SK-N-SH (cell line): ENCODE measurements at regions not wholly inside any gene's neighbourhood (a gene's known extent, or its start where the extent isn't known, plus 50 kb on each side); places are given as distances from the start of the nearest gene placed in this dataset.

ENCODE experiments used
- CTCF ChIA-PET: fragments of 300-600, 350-600 bp; formaldehyde crosslinking; extraction: SDS; loops from one replicate; lab custom pipeline; 2021; lab: Yijun Ruan, JAX
- POLR2A ChIA-PET: fragments of 350-600 bp; sonication (Branson Sonifier 250); formaldehyde crosslinking; extraction: SDS; loops from one replicate; lab custom pipeline; 2020; ENCODE audit warnings: antibody characterized with exemption, inconsistent platforms; lab: Yijun Ruan, JAX
- DNase-seq: peaks from one replicate; pipeline ENCODE4 v3.0.0; 2012
- H2AFZ ChIP-seq: fragments of 200-600 bp; sonication (generic); 2 replicates; pipeline ENCODE4 v1.8.1; 2016; ENCODE audit warnings: antibody characterized with exemption, mild to moderate bottlenecking, low read depth
- H3F3A ChIP-seq: fragments of 200-600 bp; sonication (generic); replicated peaks from 2 replicates; pipeline ENCODE3; 2016; ENCODE audit warnings: antibody characterized with exemption, mild to moderate bottlenecking; ENCODE audit not compliant: insufficient read depth
- H3K27ac ChIP-seq, 2 experiments: fragments of 200-500 bp in 1 of 2; fragments of 200-600 bp in 1 of 2; sonication (Bioruptor generic) in 1 of 2; sonication (generic), shearing (Covaris generic) in 1 of 2; 2 replicates each; pipeline versions ENCODE4 v1.5.1 to v1.6.1; 2014 to 2016; ENCODE audit warnings: low read depth in 2 of 2, inconsistent platforms in 1 of 2, low read length in 1 of 2, mild to moderate bottlenecking in 1 of 2, mixed read lengths in 1 of 2
- H3K27me3 ChIP-seq: fragments of 200-600 bp; sonication (generic), shearing (Covaris generic); 2 replicates; pipeline ENCODE4 v1.6.1; 2016; ENCODE audit warnings: mixed run types; ENCODE audit not compliant: insufficient read depth
- H3K36me3 ChIP-seq, 2 experiments: fragments of 200-500 bp in 1 of 2; fragments of 200-600 bp in 1 of 2; sonication (Bioruptor generic) in 1 of 2; sonication (generic) in 1 of 2; replicated peaks in 1 of 2; 2 replicates each; pipeline versions ENCODE3 to v1.5.1; 2014 to 2016; ENCODE audit warnings: low read length in 1 of 2, mild to moderate bottlenecking in 1 of 2; ENCODE audit not compliant: insufficient read depth in 2 of 2, control insufficient read depth in 1 of 2
- H3K4me1 ChIP-seq, 2 experiments: fragments of 200-500 bp in 1 of 2; fragments of 200-600 bp in 1 of 2; sonication (Bioruptor generic) in 1 of 2; sonication (generic), shearing (Covaris generic) in 1 of 2; 2 replicates each; pipeline versions ENCODE4 v1.5.1 to v1.6.1; 2014 to 2016; ENCODE audit warnings: low read depth in 1 of 2, low read length in 1 of 2, mixed run types in 1 of 2; ENCODE audit not compliant: insufficient read depth in 2 of 2, control insufficient read depth in 1 of 2
- H3K4me2 ChIP-seq: fragments of 200-600 bp; sonication (generic), shearing (Covaris generic); 2 replicates; pipeline ENCODE4 v1.6.1; 2017; ENCODE audit warnings: mixed run types
- H3K4me3 ChIP-seq, 2 experiments: fragments of 200-500 bp in 1 of 2; fragments of 200-600 bp in 1 of 2; sonication (Bioruptor generic) in 1 of 2; sonication (generic), shearing (Covaris generic) in 1 of 2; 2 replicates each; pipeline versions ENCODE4 v1.5.1 to v1.8.1; 2014 to 2016; ENCODE audit warnings: low read depth in 2 of 2, inconsistent platforms in 1 of 2, low read length in 1 of 2, mild to moderate bottlenecking in 1 of 2, mixed read lengths in 1 of 2, moderate library complexity in 1 of 2
- H3K79me2 ChIP-seq: fragments of 200-600 bp; sonication (generic); 2 replicates; pipeline ENCODE4 v1.8.1; 2017; ENCODE audit warnings: mild to moderate bottlenecking; ENCODE audit not compliant: insufficient read depth
- H3K9ac ChIP-seq: fragments of 200-600 bp; sonication (generic); 2 replicates; pipeline ENCODE4 v1.6.1; 2017; ENCODE audit warnings: mixed run types
- H3K9me2 ChIP-seq: fragments of 200-600 bp; sonication (generic); 2 replicates; pipeline ENCODE4 v1.6.1; 2017; ENCODE audit warnings: mixed run types
- H3K9me3 ChIP-seq: fragments of 200-600 bp; sonication (generic); 2 replicates; pipeline ENCODE4 v1.6.1; 2017; ENCODE audit warnings: mixed run types, mild to moderate bottlenecking, moderate library complexity
- H4K20me1 ChIP-seq: fragments of 200-600 bp; sonication (generic); 2 replicates; pipeline ENCODE4 v1.6.1; 2017; ENCODE audit warnings: mild to moderate bottlenecking, mixed run types; ENCODE audit not compliant: insufficient read depth
- EP300 ChIP-seq, 2 experiments: IDR thresholded peaks; 2 replicates each; pipeline versions ENCODE4 v1.4.0 to v1.6.1; 2012; ENCODE audit warnings: borderline replicate concordance in 1 of 2, low read depth in 1 of 2, low read length in 1 of 2
- FOSL2 ChIP-seq: IDR thresholded peaks from 2 replicates; pipeline ENCODE4 v1.4.0; 2012; ENCODE audit warnings: low read depth, mild to moderate bottlenecking, moderate library complexity, borderline replicate concordance
- FOXM1 ChIP-seq: IDR thresholded peaks from 2 replicates; pipeline ENCODE4 v1.4.0; 2012; ENCODE audit warnings: low read depth, mild to moderate bottlenecking
- GATA2 ChIP-seq: sonication (generic); formaldehyde crosslinking; IDR thresholded peaks from 2 replicates; pipeline ENCODE4 v1.5.0; 2020; ENCODE audit warnings: mild to moderate bottlenecking, missing genetic modification reagents
- MEF2A ChIP-seq: IDR thresholded peaks from 2 replicates; pipeline ENCODE4 v1.4.0; 2012; ENCODE audit warnings: low read depth, borderline replicate concordance
- RAD21 ChIP-seq: IDR thresholded peaks from 2 replicates; pipeline ENCODE4 v1.6.1; 2012; ENCODE audit warnings: mild to moderate bottlenecking, low read length
- RXRA ChIP-seq: IDR thresholded peaks from 2 replicates; pipeline ENCODE4 v1.4.0; 2012; ENCODE audit warnings: low read depth, mild to moderate bottlenecking, borderline replicate concordance
- SIN3A ChIP-seq: IDR thresholded peaks from 2 replicates; pipeline ENCODE4 v1.6.1; 2012; ENCODE audit warnings: low read depth, mild to moderate bottlenecking, low read length, moderate library complexity, borderline replicate concordance
- SMC3 ChIP-seq: IDR thresholded peaks from 2 replicates; pipeline ENCODE4 v1.6.1; 2012; ENCODE audit warnings: low read depth, low read length, improper control_type of control experiment
- TAF1 ChIP-seq: IDR thresholded peaks from 2 replicates; pipeline ENCODE4 v1.6.1; 2012; ENCODE audit warnings: low read depth, mild to moderate bottlenecking, low read length, moderate library complexity, borderline replicate concordance
- YY1 ChIP-seq: IDR thresholded peaks from 2 replicates; pipeline ENCODE4 v1.4.0; 2012; ENCODE audit warnings: low read depth, mild to moderate bottlenecking
- WGBS: methylation state at CpG from one replicate; pipeline ENCODE4 v1.1.6; 2017; ENCODE audit warnings: low lambda C conversion rate; 5-methylcytosine and 5-hydroxymethylcytosine counted together
- TF ChIP-seq, protein P1 (sequence below): IDR thresholded peaks from 2 replicates; pipeline ENCODE4 v1.4.0; 2012; ENCODE audit warnings: low read depth, borderline replicate concordance
- TF ChIP-seq, protein P2 (sequence below): fragments of 150-350 bp; IDR thresholded peaks from 2 replicates; pipeline ENCODE4 v1.6.1; 2017; ENCODE audit warnings: antibody characterized with exemption, low read length, low read depth, borderline replicate concordance
- TF ChIP-seq, protein P3 (sequence below): IDR thresholded peaks from 2 replicates; pipeline ENCODE4 v1.6.1; 2012; ENCODE audit warnings: mild to moderate bottlenecking, low read depth, low read length, moderate library complexity

DNA sequence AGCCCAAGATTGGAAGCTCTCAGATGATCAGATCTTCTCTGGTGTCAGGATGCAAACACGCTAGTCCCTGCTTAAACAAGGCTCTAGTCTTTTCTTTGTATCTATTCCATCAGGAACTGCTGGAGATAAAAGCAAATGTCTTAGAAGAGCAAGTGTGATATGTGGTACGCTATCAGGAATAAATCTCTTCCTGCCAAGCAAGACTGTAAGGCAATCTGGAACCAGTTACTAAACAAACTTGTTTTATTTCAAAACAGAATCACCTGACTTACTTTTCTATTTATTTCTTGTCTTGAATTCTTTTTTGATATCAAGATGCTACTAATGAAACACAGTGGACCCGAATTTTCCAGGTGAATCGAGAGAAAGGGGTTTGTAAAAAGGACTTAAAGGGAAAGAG is 139.9 kb upstream of the ZNF644 start:
- WGBS: 28% methylated on average over 4 of the region's 4 CpGs

More for the DNA sequence above, 139.9 kb upstream of the ZNF644 start:
- Histone ChIP-seq H4K20me1 (no peaks in the 10 kb centered on the region), H3K9me2 (no peaks in the 10 kb centered on the region), H3K9ac (no peak overlapping the region), H3K27me3 (no peaks in the 10 kb centered on the region; the same call in 1 of the 2 replicates), H3K79me2 (no peaks in the 10 kb centered on the region)
- no peak for DNase-seq
- TF ChIP-seq, protein P1, sequence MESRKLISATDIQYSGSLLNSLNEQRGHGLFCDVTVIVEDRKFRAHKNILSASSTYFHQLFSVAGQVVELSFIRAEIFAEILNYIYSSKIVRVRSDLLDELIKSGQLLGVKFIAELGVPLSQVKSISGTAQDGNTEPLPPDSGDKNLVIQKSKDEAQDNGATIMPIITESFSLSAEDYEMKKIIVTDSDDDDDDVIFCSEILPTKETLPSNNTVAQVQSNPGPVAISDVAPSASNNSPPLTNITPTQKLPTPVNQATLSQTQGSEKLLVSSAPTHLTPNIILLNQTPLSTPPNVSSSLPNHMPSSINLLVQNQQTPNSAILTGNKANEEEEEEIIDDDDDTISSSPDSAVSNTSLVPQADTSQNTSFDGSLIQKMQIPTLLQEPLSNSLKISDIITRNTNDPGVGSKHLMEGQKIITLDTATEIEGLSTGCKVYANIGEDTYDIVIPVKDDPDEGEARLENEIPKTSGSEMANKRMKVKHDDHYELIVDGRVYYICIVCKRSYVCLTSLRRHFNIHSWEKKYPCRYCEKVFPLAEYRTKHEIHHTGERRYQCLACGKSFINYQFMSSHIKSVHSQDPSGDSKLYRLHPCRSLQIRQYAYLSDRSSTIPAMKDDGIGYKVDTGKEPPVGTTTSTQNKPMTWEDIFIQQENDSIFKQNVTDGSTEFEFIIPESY: no peak
- no peak for TF ChIP-seq SIN3A
- TF ChIP-seq YY1: no peak
- TF ChIP-seq TAF1: no peak
- no peak for TF ChIP-seq RXRA
- TF ChIP-seq GATA2 (CRISPR knock-in tag): no peak
- TF ChIP-seq FOSL2: no peak
- TF ChIP-seq SMC3: no peak
- TF ChIP-seq, protein P2, sequence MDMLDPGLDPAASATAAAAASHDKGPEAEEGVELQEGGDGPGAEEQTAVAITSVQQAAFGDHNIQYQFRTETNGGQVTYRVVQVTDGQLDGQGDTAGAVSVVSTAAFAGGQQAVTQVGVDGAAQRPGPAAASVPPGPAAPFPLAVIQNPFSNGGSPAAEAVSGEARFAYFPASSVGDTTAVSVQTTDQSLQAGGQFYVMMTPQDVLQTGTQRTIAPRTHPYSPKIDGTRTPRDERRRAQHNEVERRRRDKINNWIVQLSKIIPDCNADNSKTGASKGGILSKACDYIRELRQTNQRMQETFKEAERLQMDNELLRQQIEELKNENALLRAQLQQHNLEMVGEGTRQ: no peak
- TF ChIP-seq, protein P3, sequence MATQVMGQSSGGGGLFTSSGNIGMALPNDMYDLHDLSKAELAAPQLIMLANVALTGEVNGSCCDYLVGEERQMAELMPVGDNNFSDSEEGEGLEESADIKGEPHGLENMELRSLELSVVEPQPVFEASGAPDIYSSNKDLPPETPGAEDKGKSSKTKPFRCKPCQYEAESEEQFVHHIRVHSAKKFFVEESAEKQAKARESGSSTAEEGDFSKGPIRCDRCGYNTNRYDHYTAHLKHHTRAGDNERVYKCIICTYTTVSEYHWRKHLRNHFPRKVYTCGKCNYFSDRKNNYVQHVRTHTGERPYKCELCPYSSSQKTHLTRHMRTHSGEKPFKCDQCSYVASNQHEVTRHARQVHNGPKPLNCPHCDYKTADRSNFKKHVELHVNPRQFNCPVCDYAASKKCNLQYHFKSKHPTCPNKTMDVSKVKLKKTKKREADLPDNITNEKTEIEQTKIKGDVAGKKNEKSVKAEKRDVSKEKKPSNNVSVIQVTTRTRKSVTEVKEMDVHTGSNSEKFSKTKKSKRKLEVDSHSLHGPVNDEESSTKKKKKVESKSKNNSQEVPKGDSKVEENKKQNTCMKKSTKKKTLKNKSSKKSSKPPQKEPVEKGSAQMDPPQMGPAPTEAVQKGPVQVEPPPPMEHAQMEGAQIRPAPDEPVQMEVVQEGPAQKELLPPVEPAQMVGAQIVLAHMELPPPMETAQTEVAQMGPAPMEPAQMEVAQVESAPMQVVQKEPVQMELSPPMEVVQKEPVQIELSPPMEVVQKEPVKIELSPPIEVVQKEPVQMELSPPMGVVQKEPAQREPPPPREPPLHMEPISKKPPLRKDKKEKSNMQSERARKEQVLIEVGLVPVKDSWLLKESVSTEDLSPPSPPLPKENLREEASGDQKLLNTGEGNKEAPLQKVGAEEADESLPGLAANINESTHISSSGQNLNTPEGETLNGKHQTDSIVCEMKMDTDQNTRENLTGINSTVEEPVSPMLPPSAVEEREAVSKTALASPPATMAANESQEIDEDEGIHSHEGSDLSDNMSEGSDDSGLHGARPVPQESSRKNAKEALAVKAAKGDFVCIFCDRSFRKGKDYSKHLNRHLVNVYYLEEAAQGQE: no peak
- TF ChIP-seq EP300 (IDR thresholded peaks at IDR 0.05; ENCODE audit: borderline replicate concordance in 1 of 2, low read depth in 1 of 2, low read length in 1 of 2): no peak
- TF ChIP-seq FOXM1: no peak
- no peak for TF ChIP-seq MEF2A
- no peak for TF ChIP-seq RAD21
- TF ChIP-seq, all 33 proteins: peak for 0
- no peaks in the 10 kb centered on the region for H3F3A ChIP-seq
- H3K9me3 ChIP-seq: no peaks in the 10 kb centered on the region
- no peak overlapping the region for H3K27ac ChIP-seq
- POLR2A ChIA-PET: no interaction called here
- H3K4me1 ChIP-seq: no peaks in the 10 kb centered on the region
- no peak overlapping the region for H2AFZ ChIP-seq
- H3K4me3 ChIP-seq: no peak overlapping the region
- H3K4me2 ChIP-seq: no peak overlapping the region
- CTCF ChIA-PET: no interaction called here
- no peaks in the 10 kb centered on the region for H3K36me3 ChIP-seq
